ENCODE measurements at regions not wholly inside any gene's neighbourhood (a gene's known extent, or its start where the extent isn't known, plus 50 kb on each side); places are given as distances from the start of the nearest gene placed in this dataset.
A peak's percentile ranks its signal among the peaks of the same experiment; 100 is the strongest.

DNA sequence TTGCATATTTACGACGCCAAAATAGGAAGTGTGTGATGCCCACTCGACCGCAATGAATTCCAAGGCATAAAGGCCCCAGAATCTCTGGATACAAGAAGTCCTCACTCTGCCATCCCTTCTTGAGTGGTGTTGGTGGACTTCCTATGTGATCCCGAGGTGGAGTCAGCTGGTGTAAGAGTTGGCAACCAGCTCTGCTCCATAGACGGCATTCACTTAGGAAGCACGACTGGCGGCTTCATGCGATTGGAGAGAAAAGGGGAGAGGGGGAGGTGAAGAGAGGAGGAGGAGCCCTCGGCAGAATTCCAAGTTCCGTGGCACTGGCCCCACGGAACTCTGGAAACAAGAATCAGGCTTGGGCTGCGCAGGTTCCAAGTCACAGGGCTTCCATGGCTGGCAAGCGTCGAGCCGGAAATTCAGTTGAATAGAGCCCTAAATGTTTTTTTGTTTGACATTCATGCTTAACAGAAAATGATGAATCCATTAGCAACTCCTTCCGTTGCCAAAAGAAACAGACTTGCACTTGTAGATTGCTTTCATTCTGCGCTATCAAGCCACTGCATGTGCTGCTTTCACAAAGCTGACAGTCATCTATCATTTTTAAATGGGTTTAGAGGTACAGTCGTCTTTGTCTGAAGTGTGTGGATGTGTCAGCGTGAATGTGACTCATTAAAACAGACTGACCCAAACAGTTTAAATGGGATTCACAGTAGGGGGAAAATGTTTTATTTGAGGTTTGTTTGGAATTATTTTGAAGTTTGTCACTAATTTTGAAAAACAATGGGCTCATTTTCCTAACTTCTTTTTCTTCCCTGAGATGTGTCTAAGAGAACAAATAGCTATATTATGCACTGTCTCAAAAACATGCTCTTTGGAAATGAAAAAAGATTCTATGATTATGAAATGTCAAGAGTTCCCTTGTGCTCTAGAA is 428.3 kb upstream of the ATP11B start:
- peak overlapping the region in 1 of 7 experiments; percentile 7 for H3K4me3 ChIP-seq

DNA sequence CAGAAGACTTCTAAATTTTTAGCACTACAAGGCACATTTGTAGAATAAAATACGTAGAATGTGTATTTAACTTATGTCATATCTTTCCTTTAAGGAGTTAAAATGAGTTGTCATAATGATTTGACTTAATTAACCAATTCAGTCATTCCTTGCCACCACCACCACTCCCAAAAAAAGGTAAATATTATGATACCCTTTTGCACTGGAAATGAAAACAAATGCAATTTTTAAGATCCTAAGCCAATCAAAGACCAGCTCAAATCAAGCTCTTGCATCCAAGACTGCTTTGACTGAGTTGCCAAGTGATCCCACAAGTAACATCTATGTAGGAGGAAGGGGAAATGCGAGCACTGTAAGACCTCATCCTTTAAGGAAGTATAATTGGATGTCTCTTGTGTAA is 426.6 kb upstream of the ATP11B start:
- no peak overlapping the region for H3K4me3 ChIP-seq
- H3K27ac ChIP-seq, result no peak overlapping the region

More for the DNA sequence above, 428.3 kb upstream of the ATP11B start:
- peak overlapping the region in 3 of 21 experiments; percentile 4 to 45 (median 41) for H3K27ac ChIP-seq

DNA sequence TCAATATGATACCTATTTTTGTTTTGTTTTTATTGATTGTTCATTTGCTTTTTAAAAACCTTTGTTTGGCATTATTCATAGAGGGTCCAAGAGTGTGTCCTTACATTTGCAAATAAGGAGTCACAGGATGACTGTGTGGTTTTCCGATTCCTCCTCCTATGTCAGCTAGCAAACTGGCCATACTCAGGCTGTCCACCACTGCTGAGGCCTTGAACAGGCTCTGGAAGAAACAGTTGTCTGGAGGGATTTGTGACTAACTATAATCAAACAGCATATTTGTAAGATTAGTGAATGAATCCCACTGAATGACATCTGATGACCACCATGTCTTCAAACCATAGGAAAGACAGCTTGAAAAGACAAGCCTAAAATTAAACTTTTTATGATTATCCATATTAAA is 423.4 kb upstream of the ATP11B start:
- H3K27ac ChIP-seq, result no peak overlapping the region
- no peak overlapping the region for H3K4me3 ChIP-seq

DNA sequence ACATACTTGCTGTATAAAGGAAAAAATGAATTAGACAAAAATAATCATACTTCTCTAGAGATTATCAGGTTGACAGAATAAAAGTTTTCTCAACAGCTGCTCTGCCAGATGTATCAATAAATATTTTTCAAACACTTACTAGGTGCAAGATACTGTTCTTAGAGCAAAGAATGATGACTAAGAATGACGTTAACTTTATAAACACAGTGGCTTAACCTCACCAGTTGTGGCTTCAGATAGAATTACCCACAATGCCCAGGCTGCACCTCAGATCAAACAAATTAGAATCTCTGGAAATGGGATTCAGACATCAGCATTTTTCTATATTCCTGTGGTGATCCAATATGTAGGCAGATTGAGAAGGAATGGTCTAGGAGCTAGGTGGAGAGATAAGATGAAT is 422.4 kb upstream of the ATP11B start:
- no peak overlapping the region for H3K27ac ChIP-seq

DNA sequence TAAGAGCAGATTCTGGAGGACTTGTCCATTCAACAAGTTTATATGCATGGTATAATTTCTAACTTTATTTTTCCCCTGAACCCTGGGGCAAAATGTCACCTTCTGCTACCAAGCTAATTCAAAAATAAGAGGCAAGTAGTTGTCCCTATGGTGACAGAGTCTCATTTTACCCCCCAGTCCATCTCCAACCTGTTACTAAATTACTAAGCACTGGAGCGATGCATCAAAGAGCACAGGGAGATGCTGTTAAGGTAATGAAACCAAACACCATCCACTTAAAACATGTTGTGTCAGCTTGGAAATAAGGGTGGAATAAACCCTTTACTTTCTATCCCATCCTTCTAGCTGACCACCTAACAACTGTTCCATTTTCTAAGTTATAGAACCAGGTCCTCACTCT is 417.4 kb upstream of the ATP11B start:
- Histone ChIP-seq H3K27ac (no peak overlapping the region), H3K4me3 (no peak overlapping the region)

More for the DNA sequence above, 422.4 kb upstream of the ATP11B start:
- H3K4me3 ChIP-seq, result no peak overlapping the region

- no peak overlapping the region for H3K4me3 ChIP-seq
- H3K27ac ChIP-seq, result no peak overlapping the region
These were observed 411.0 kb upstream of the ATP11B start for GRCh38 chr3:182382112-182382857.

DNA sequence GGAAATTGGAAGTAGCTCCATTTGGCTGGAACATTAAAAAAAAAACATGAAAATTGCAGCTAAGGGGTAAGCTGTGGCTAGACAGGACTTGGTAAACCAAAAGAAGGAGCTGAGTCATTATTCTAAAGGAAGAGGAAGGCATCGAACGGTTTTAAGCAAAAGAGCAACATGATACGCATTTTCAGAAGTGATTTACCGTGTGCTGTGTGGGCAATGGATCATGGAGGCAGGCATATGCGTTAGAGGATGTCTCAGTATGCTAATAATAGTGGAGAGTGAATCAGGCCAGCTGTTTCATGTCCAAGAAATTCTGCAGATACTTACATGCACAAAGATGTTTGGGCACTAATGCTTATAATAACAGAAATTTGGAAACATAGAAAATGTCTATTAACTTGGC is 409.1 kb upstream of the ATP11B start:
- H3K4me3 ChIP-seq, result no peak overlapping the region
- H3K27ac ChIP-seq, result no peak overlapping the region

- no peak overlapping the region for H3K27ac ChIP-seq
- H3K4me3 ChIP-seq, result no peak overlapping the region
These were observed 407.9 kb upstream of the ATP11B start for GRCh38 chr3:182385356-182385755.

DNA sequence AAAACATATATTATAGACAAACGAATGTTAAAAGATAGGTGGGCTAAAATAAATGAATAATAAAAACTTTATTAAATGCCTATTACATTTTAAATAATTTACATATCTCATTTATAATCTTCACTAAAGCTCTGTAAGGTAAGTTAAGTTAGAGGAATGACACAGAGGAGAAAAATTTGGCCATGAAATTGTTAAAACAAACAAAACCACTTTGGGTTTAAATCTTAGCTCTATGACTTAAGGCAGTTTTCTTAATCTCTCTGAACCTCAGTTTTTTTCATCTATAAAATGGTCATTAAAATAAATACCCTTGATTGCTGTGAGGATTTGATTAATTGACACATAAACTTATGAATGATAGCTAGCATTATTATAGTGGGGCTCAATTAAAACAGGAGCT is 404.8 kb upstream of the ATP11B start:
- H3K4me3 ChIP-seq, result no peak overlapping the region

GRCh38 chr3:182389071-182389815 is 404.1 kb upstream of the ATP11B start:
- Histone ChIP-seq H3K27ac (peak overlapping the region in 1 of 21 experiments; percentile 51), H3K4me3 (no peak overlapping the region)

More for the DNA sequence above, 404.8 kb upstream of the ATP11B start:
- H3K27ac ChIP-seq, result no peak overlapping the region

DNA sequence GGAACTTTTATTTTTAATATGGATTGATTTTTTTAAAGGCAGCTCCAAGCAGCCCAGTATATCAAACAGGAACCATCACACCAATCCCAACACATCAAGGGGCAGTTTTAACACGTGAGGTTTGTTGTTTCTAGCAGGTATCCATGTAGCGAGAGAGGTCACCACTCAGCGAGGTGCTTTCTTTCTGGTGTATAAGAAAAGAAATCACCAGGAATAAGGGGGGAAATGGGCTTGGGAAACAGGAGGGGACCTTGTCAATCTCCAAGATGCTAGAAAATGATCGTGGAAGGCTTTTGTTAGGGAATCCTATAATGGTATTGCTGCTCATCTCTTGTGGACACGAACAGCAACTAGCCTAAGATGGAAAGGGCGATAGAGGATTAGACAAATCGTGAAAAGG is 402.9 kb upstream of the ATP11B start:
- no peak overlapping the region for H3K27ac ChIP-seq
- no peak overlapping the region for H3K4me3 ChIP-seq

- Histone ChIP-seq H3K4me3 (no peak overlapping the region), H3K27ac (no peak overlapping the region)
These were observed 400.9 kb upstream of the ATP11B start for GRCh38 chr3:182392182-182392937.

DNA sequence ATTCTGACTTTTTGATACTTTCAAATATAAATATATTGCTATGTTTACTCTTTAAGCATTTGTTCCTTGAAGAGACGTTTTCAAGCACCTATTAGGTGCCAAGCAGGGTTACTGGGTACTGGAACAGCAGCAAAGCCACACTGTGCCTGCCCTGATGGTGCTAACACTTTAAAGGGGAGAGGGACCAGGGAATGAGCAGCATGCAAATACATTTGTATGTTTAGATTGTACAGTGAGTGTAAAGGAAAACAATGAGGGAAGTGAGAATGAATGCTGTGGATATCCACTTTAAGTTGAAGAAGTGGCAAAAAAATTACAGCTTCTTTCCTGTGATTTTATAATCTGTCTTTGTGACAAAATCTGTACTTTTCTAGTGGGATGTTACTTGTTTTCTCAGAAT is 400.2 kb upstream of the ATP11B start:
- Histone ChIP-seq H3K4me3 (no peak overlapping the region), H3K27ac (no peak overlapping the region)

DNA sequence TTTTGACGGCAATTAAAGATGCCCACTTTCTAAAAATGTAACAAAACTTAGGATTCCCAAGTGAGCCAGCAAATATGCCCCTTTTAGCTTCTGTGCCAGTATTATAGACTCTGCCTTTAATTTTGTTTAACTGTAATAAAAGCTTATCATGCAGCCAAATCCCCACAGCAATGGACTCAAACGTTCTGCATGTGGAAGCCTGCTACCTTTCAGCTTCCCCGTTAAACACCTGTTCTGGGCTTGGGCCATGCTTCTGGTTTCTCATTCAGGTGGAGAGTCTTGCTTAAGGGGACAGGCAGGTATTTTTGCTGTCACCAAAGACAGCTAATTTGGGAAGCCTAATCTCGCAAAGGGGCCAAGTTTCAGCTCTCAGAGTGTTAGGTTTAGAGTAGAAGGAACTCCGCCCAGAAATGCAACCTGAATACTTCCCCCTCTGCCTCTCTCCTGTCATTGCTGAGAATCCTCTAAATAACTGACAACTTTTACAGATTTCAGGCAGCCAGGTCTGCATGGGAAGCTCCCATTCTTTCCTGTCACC is 399.4 kb upstream of the ATP11B start:
- Histone ChIP-seq H3K4me3 (no peak overlapping the region), H3K27ac (no peak overlapping the region)

- Histone ChIP-seq H3K4me3 (no peak overlapping the region), H3K27ac (no peak overlapping the region)
These were observed 396.1 kb upstream of the ATP11B start for GRCh38 chr3:182397164-182397563.

DNA sequence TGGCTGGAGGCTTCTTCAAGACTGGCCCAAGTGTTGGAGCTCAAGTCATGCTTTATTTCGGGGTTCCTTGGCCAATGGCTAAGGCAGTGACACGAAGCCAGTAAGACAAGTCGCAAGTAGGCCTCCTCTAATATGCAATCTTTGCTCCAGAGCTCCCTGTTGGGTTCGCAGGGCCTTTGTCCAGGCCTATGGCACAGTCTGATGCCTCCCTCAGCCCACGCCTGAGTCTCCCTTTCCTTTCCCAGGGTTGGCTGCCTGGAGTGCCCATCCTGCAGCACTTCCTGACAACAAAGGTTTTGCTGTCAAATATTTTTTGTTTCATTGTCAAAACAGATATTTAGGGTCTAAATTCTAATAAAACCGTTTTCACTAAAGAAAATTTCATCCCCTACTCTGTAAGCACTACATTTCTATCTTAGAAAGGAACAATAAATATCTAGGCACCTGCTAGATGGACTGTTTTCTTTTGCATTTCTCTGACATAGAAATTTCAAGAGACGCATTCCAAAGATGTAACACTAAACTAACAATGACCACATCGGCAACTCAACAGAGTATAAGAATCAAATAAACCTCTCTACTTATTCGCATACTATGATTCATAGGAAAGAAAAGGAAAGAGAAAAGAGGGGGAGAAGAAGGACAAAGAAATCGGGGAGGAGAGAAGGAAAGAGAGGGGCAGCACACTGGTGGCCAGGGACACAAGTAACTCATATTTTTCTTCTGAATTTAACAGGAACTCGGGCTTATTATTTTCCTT is 393.1 kb upstream of the ATP11B start:
- Histone ChIP-seq H3K27ac (no peak overlapping the region), H3K4me3 (no peak overlapping the region)

DNA sequence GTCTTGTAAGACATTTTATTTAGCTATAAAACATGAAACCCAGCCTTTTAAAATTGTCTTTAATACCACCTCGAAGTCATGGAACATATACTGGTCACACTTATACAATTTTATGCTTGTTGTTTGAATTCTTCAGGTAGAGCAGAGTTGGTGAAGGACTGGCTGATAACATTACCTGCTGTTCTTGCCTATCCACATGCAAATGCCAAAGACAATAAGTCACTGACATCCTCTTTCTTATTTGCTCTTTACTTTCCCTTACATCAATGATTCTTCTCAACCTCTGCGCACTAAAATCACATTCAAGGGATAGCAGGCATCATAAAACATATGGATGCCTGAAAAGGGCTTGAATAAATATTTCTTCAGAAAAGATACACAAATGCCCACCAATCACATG is 392.5 kb upstream of the ATP11B start:
- no peak overlapping the region for H3K27ac ChIP-seq
- H3K4me3 ChIP-seq, result no peak overlapping the region

DNA sequence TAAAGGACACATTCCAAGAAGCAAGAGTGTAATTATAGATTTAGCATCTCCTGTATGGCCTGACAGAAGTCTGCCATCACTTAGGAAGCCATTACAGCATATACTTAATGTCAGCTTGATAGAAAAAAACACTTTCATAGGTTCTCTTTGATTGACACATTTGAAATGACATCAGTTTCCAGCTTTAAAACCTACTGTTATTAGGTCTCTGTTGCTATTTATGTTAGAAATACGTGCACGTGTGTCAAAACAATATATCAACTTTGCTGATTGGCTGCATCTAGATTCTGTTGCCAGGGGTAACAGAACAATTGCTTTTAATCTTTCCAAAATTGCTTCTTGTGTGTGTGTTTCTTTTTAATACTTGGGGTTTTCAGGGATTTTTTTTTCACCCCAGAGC is 389.3 kb upstream of the ATP11B start:
- Histone ChIP-seq H3K27ac (no peak overlapping the region), H3K4me3 (no peak overlapping the region)

DNA sequence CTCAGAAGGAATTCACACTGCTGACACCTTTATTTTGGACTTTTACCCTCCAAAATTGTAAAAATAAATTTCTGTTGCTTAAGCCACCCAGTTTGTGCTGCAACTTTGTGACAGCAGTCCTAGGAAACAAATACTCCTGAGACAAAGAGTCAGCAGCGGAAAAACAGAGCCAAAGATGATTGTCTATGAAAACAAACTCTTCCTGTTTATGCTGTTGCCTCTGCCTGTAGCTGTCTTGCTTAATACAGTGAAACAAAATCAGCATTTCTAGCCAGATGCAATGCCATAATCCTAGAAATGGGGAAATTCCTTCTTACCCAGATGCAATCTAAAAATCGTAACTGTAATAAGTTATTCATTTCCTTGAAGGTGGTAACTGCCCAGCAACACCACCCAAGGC is 387.5 kb upstream of the ATP11B start:
- no peak overlapping the region for H3K4me3 ChIP-seq
- H3K27ac ChIP-seq, result peak overlapping the region in 1 of 21 experiments; percentile 29
